Activated CD8-positive, alpha-beta memory T cell treated with anti-CD3 and anti-CD28 coated beads for 24 hours (primary cell): ENCODE measurements at regions not wholly inside any gene's neighbourhood (a gene's known extent, or its start where the extent isn't known, plus 50 kb on each side); places are given as distances from the start of the nearest gene placed in this dataset.

Source experiments
- DNase-seq: peaks from one replicate; pipeline ENCODE4 v3.0.0-alpha.2; 2020

DNA sequence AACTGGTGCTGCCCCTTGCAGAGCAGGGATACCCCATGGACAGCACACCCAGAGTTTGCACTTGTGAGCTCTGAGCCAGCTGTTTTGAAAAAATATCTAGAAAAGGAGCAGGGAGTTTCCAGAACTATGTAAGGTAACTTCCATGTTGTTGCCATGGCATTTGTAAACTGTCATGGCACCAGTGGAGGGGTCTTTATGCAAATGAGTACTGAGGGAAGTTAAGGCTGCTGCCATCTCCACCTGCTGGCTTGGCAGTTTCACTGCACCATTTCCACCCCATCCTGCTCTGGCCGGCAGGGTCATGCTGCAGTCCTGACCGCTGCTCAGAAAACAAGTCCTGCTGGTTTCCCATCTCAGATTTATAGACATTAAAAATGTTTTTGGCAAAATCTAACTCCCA lies 52.3 kb upstream of the SNTG2 start:
- no peak for DNase-seq

DNA sequence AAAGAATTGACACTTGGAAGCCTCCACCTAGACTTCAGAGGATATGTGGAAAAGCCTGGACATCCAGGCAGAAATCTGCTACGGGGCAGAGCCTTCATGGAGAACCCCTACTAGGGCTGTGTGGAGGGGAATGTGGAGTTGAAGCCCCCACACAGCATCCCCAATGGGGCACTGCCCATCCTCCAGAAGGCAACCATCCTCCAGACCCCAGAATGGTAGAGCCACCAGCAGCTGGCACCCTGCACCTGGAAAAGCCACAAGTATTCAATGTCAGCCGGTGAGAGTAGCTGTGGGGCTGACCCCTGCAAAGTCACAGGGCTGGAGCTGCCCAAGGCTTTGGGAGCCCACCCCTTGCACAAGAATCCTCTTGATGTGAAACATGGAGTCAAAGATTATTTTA lies 53.6 kb upstream of the SNTG2 start:
- DNase-seq: peak; percentile 19

DNA sequence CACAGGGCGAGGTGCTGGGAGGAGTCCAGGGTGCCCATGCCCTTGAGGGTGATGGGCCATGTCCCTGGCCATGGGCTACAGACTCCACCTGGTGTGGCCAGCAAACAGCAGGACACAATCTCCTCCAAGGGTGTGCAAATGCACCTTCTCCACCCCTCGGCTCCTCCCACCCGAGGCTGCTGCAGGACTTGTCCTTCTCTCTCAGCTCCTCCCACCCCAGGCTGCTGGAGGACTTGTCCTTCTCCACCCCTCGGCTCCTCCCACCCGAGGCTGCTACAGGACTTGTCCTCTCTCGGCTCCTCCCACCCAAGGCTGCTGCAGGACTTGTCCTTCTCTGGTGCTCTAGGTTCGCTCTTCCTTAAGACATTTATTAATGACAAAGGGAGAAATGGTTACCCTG lies 57.3 kb upstream of the SNTG2 start:
- peak; percentile 30 for DNase-seq

DNA sequence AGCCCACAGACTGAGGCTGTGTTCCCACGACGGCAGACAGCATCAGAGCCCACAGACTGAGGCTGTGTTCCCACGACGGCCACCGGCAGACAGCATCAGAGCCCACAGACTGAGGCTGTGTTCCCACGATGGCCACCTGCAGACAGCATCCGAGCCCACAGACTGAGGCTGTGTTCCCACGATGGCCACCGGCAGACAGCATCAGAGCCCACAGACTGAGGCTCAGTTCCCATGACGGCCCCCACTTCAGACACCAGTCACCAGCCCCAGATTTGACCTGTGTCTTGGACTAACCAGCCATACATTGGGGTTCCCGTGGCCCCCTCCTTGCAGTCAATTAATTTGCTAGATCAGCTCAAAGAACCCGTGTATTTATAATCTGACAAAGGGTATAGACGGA lies 57.8 kb upstream of the SNTG2 start:
- DNase-seq: peak; percentile 21

DNA sequence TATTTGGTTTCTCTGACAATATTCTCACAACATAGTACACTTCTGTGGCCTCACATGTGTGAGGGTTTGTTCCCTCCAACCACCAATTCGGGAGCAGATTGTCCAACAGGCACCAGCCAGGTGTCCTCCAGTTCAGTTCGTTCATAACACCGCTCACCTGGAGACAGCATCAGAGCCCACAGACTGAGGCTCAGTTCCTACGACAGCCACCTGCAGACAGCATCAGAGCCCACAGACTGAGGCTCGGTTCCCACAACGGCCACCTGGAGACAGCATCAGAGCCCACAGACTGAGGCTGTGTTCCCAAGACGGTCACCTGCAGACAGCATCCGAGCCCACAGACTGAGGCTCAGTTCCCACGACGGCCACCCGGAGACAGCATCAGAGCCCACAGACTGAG lies 58.2 kb upstream of the SNTG2 start:
- peak; percentile 24 for DNase-seq

DNA sequence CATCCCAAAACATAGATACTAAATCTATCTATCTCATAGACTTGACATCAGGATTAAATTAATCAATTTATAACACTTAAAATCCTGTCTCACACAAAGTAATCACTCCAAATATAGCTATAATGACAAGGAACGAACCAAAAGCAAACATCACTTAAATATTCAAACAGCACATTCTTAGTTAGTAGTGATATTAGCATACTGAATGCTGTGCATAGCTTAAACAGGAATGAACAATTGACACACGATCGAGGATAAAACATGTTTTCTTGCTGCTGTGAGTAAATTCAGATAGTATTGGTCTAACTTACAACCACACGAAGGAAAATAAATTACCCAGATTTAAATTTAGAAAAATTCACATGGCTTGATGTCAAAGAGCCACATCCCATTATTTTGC lies 58.9 kb upstream of the SNTG2 start:
- DNase-seq: no peak

DNA sequence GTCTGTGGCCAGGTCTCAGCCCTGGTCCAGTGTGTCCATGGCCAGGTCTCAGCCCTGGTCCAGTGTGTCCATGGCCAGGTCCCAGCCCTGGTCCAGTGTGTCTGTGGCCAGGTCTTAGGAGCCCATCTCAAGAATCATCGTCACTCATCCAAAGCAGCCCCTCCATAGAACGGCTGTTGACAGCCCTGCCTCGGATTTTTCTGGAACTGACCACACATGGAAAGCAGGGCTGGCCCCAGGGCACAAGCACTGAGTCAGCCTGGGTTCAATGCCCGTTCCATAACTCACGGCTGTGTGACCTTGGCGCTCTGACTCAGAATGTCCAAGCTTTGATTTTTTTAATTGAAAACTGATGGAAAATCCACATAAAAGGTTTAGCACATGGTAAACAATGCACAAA lies 59.9 kb upstream of the SNTG2 start:
- peak; percentile 41 for DNase-seq

DNA sequence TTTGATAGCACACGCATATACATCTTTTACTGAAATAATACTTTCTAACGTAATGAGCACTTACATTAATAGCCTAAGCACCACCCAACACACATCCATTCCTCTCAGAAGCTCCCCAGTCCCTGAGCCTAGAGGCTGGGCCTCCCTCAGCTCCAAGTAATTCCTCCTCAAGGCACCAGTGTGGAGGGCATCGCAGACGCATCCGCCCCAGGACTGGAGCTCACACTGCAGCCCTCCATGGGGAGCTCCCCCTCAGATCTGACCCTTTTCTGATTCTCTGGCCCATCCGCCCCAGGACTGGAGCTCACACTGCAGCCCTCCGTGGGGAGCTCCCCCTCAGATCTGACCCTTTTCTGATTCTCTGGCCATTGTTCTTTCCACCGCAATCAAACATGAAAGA lies 60.4 kb upstream of the SNTG2 start:
- no peak for DNase-seq

DNA sequence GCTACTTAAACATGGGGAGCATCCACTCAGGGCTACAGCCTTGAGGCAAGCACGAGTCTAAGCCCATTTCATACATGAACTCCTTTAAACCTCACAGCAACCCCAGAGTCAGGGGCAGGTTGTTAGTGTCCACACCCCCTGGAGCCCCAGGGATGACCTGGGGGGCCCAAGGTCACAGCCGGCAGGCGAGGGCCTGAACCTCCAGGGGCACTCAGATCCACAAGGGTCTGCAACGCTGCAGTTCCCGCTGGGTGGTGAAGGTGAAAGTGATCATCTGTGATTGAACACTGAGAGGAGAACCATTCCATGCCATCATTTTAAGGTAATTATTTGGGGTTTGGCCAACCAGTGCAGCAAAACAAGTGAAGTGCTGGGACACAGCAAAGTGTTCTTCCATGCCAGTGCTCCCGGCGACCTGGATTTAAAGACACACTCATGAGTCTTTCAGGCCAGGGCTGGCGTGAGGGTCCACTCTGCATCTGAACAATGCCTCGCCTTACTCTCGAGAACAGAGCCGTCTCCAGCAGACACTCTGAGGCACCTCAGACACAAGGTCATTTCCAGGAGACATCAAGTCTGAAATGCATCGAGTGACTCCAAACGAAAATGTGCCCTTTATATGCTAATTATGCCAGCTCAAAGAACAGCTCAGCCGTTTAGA lies 61.6 kb upstream of the SNTG2 start:
- peak; percentile 21 for DNase-seq

DNA sequence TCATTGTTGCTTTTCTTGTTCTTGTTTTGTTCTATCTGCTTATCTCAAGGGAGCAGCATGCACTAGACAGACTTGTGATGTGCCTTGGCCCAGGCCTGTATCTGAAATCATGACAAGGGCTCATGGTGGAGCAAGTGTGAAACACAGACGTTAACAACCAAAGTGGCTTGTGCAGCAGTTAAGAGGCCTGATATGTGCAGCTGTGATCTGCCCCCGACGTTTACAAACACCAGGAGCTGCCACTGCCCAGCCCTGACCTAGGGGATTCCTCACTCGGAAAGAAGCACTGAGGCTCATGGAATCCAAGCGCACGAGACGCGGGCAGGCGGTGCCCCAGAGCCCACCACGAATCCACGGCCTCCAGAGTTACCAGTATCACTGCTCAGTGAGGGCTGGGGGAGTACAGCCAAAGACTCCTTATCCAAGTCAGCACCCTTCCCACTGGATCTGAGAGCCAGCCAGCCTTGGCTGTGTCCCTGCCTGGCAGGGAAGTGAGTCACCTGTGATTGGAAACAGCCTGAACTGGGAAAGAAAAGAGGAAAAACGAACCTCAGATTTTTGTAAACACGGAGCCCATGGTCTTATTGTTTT lies 62.3 kb upstream of the SNTG2 start:
- DNase-seq: peak; percentile 11

DNA sequence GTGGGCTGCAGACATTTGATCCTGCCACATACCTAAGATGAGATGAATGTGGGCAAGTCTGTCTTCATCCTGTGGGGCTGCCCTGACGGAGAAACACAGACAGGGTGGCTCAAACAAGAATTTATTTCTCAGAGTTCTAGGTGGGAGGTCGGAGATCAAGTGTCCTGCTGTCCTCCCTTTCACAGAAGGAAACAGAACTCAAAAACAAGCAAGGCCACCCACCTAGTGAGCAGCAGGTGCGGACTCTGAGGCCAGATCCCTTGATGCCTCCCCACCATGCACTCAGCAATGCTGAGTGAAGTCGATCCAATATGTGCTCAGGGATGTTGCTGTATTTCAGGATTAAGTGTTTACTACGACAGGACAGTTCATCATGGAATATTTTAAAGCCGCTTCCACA lies 63.0 kb upstream of the SNTG2 start:
- no peak for DNase-seq

DNA sequence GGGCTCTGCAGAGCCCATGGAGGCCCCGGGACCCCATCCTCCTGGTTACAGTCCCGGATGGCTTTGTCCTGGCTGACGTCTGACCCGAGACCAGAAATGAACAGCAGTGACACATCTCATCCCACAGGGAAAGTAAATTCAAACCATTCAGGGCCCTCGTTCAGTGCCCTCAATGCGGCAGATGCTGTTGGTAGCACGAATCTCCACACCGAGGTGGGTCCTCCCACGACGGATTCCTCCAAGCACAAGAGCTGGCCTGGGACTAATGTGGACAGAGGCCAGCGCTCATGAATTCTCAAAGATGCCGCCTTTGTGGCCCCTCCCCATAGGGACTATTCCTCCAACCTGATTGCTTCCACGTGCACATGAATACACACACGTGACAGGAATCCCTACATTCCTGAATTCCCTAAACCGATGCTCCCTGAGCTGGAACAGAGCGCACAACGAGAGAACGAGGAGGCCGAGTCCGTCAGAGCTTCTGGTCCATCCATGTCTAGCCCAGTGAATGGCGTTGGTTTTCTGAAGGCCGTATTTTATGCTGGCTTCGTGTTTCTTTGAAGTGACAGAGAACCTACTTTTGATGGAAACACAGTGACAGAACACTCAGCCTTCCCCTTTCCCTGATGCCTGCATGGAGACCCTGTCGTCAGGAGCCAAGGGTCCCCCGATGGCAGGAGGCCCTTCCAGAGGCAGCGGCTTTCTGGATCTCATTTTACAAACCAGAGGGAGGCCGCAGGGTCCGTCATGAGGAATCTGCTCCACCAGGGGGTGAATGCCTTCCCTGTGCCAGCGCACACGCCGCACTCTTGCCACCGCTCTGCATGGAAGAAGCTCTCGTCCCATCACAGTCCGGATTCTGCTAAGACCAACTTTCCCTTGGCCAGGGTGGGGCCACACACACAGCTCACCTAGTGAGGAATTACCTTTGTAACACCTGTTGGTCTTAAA lies 64.3 kb upstream of the SNTG2 start:
- peak; percentile 30 for DNase-seq

DNA sequence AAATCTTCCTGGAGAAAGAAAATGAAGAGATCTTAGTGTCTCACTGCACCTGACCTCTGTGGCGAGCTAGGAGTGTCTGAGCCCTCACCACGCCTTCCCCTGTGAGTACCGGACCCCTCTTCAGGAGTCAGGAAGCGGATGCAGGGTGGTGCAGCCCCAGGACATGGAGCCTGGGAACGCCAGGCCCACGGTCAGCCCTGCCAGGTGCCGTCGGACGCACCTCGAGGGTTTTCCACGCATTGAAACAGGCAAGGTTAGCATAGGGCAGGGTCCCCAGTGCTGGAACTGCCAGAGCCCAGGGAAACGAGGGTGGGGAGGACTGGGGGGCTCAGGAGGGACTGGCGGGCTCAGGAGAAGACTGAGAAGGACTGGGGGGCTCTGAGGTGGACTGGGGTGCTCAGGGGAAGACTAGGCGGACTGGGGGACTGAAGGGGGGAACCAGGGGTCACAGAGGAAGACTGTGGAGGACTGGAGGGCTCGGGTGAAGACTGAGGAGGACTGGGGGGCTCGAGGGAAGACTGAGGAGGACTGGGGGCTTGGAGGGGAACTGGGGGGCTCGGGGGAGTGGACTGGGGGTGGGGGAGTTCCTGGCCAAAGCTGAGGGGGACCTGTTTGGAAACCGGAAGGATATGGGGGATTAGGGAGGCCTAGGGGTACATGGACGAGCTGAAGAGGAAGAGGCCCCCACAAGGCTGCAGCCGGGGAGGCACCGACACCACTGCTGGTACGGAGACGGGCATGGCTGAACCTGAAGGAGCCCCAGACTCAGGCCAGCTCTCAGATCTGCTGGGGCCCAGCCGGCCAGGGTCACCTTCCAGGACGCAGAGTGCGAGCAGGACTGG lies 65.2 kb upstream of the SNTG2 start:
- DNase-seq: peak; percentile 43

DNA sequence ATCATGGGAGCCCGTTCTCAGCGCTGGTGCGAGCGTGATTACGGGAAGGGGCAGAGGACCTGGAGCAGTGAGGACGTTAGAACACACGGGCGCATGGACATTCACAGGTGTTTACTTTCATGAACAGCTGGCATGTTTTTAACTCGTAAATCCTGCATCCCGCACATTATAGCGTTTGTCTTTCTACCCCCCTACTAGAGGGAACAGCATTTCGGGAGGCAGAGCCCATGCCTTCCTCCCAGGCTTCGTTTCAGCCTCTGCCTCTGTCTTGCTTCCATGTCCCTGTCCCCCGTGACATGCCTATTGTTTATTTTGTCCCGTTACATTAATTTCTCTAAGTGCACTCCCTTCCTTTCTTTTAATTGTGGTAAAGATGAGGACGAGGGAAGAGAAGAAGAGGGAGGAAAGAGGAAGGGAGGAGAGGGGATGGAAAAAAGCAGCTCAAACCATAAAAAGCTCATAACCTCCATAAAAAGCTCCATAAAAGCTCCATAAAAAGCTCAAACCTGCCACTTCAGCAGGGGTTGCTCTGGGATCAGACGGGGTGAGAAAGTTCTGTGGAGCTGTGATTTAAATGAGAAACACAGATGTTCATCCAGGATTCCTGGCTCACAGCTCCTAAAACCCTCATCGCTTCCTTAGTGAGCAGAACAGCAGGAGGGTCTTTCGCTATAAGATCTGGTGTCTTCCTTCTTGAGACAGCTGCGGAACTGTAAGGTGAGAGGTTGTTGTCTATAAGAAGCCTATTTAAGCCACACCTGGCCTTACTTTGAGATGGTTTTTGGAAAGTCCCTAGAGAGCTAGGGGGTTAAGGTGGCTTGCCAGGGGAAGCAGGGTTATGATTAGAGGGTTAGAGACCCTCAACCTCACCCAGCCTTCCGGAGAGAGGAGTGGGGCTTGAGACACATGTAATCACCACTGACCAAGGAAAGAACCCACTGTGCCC lies 66.6 kb upstream of the SNTG2 start:
- DNase-seq: peak; percentile 28

DNA sequence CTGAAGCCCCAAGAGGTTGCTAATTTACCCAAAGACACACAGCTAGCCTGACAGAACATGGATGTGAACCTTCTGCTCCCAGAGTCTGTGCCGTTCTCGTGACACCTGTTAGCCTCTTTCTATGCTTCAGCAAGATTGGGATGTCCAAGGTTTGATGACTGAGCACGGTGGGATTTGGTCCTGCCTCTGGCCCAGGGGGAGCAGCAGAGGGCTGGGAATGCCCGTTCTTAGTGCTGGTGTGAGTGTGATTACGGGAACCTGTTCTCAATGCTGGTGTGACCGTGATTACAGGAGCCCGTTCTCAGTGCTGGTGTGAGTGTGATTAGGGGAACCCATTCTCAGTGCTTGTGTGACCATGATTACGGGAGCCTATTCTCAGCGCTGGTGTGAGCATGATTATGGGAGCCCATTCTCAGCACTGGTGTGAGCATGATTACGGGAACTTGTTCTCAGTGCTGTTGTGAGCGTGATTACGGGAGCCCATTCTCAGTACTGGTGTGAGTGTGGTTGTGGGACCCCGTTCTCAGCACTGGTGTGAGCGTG lies 67.3 kb upstream of the SNTG2 start:
- DNase-seq: peak; percentile 37

DNA sequence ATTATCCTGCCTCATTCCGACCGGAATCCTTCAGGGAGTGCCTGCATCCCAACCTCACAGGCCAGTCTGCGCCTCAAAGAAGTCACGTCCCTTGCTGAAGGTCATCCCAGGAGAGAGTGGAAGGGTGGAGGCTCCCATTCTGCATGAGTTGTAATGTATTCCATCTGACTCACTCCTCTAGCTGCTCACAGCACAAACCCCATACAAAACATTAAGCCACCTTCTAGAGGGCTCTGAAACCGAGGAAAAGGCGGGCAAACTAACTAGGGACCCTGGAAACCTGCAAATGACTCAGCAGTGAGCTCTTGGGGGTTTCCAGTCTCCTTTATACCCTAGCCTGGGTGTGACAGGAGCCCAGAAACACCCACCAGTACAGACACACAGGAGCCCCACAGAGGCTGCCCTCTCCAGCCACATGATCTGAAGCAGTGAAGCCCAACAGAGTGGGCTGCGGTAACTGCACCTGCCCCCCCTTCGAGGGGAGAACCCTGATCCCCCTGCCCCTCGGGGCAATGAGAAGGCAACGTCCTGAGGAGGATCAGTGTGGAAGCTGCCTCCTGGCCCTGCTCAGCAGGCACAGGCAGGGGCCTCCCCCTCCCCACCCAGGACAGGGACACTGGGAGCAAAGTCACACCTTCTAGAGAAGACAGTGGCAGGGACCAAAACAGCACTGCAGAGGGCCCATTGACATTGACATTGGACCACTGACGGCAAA lies 69.3 kb upstream of the SNTG2 start:
- peak; percentile 49 for DNase-seq

DNA sequence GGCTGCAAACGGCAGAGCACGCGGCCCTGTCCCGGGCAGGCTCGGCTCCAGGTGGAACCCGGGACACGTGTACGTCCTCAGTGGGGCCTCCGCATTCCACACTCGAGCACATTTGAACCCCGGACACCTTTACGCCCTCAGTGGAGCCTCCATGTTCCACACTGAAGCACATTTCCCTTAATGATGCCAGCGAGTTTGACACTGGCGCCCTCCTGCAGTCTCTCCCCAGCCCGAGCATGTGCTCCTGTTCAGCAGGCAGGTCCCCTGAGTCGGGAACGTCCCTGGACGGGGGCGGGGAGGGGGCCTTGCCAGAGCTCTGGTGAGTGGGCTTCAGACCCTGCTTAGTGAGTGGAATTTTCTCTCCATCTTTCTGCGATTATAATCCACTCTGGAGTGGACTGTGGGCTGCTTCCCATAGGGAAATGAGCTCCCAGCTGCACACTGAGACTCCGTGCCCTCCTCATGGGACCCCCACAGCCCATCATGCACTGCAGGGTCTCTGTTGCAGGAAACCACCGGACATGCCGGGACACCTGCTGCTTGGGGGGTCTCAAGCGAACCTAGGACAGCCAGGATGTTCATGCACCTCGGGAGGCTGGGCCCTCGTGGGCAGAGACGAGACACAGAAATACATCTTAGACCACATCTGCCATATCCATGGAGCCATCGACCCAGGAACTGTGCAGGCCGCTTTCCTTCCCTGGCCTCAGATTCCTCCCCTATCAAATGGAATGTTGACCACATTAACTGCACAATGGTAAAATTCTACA lies 70.3 kb upstream of the SNTG2 start:
- DNase-seq: peak; percentile 28

DNA sequence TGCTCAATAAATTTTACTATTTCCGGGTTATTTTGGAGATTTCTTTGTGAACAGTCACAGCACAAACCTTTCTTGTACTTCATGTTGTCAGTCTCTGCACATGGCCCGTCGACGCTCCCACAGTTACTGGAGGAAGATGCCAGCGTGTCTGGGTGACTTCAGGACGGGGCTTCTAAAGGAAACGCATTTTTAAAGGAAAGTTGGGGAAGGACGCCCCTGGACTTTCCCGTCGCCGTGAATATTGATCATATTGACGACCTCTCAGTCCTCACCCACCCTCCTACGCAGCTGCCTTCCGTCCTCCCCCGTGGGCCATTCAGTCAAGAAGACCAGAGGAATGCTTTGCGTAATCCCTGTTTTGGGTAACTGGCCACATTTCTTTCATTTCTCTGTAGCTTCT lies 71.1 kb upstream of the SNTG2 start:
- no peak for DNase-seq

DNA sequence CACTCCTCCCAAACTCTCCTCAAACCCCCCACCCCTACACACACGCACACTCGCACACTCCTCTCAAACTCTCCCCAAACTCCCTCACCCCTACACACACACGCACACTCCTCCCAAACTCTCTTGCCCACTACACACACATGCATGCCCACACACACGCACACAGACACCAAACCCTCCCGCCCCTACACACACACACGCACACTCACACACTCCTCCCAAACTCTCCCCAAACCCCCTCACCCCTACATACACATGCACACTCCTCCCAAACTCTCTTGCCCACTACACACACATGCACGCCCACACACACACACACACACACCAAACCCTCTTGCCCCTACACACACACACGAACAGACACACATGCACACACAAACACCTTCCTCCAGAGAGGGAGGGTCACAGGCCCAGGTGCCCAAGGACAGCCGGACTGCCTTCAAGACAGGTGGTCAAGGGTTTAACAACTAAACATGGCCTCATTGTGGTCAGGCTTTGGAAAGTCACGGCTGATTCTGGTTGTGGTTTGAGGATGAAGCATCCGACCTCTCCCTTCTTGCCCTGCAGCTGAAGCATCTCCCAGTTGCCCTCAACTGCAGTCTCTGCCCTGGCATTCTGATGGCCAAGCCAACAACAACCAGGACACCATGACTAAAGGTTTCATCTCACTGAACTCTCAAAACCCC lies 72.3 kb upstream of the SNTG2 start:
- peak; percentile 35 for DNase-seq
